Fibroblast of upper back skin (primary cell): ENCODE measurements at regions not wholly inside any gene's neighbourhood (a gene's known extent, or its start where the extent isn't known, plus 50 kb on each side); places are given as distances from the start of the nearest gene placed in this dataset.
"Not testable (repeated sequence)": the region's sequence is repeated elsewhere in the genome, so short reads cannot be mapped to it uniquely, and the experiment has no call there.

Source experiments
- DNase-seq: peaks from one replicate; pipeline ENCODE4 v3.0.0-alpha.2; 2013

DNA sequence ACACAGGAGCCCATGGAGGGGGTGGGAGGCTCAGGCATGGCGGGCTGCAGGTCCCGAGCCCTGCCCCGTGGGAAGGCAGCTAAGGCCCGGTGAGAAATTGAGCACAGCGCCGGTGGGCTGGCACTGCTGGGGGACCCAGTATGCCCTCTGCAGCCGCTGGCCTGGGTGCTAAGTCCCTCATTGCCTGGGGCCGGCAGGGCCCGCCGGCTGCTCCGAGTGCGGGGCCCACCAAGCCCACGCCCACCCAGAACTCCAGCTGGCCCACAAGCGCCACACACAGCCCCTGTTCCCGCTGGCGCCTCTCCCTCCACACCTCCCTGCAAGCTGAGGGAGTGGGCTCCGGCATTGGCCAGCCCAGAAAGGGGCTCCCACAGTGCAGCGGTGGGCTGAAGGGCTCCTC is 625.2 kb upstream of the CITED2 start:
- DNase-seq, result not testable (repeated sequence)

DNA sequence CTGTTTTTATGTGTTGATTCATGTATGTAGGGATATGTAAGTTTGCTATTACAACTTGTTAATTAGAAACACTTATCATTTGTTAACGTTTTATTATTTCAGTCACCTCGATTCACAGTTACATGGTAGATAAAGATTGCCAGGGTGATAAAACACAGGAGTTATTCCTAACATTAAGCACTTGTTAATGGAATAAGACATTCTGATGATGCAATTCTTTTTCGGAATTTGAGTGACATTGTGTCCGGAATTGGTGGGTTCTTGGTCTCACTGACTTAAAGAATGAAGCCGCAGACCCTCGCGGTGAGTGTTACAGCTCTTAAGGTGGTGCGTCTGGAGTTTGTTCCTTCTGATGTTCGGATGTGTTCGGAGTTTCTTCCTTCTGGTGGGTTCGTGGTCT is 624.0 kb upstream of the CITED2 start:
- not testable (repeated sequence) for DNase-seq

DNA sequence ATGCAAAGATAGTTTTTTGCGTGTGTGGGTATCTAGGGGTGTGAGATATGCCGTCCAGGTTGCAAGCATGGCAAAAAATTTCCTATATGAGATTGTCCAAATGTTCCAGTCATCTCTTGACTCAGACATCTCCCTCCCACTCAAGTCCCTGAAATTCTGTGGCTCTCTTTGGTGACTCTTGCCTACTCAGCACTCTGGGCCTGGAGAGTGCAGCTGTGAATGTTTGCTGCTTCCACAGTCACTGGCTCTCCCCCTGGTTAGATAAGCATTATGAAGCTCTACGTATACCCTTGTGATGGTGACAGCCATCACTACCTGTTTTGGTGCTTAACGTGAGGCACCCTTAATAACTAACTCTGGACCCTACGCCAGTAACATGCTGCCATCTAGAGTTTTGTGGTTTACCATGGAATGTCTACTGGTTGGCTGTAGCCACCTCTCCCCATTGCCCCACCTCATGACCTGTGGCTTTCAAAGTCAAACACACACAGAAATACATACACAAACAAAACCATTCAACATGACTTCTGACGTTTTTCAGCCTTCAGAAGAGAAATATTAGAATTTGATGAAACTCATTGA is 621.9 kb upstream of the CITED2 start:
- DNase-seq, result peak; percentile 43

GRCh38 chr6:139994998-139995397 is 620.5 kb upstream of the CITED2 start:
- peak; percentile 81 for DNase-seq

DNA sequence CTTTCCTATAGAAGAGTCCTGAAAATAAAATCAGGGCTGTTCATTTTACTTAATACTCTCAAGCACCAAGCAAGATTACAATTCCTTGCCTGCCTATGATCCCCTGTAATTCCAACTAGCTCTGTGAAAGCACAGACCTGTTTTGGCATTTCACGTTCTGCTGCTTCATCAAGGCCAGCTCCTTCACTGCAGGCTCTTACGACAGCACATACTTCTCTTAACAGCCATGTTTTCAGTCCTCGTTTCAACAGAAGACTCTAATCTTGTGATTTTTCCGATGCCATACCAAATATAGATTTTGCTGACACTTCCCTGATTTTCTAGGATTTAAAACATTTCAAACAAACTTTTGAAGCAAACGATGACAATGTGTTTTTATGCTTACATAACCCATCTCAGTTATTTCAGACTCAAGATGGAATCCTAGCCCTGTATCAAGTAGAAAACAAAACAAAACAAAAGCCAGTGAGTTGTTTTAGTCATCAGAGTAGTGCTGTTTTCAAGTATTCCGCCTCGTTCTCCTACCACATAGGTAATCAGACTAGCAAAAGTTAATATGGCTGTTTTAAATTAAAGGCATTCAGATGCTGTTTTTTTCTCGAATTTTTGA is 616.5 kb upstream of the CITED2 start:
- DNase-seq, result no peak

DNA sequence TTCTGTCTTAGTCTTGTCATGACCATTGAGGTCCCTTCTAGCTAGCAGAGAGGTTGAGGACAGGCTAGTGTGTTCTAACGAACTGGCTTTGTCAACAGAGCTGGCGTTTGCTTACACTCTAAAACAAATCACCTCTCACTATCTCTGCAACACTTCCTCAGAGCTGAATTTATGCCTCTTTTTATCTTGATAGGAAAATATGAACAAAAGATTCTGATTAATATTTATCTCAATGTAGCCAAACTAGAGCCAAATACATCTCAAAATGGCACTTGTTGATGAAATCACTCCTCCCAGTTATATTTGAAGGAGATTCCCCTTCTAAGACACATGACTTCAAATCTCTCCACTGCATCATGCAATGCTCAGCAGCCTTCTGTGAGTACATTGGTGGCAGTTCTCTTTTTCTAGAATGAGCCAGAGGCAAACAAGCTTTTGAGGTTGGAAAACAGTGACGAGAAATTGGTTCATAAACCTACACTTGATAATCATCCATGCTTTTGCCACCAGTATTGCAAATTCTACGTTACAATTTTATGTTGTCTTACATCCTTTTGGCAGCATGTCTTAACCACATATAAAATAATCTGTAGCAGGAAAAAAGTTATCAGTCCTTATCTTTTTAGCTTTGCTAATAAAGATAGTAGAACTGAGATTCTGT is 615.7 kb upstream of the CITED2 start:
- no peak for DNase-seq

GRCh38 chr6:139988685-139989084 is 614.2 kb upstream of the CITED2 start:
- DNase-seq, result peak; percentile 56

- no peak for DNase-seq
Measured at GRCh38 chr6:139987091-139987490, 612.6 kb upstream of the CITED2 start.

GRCh38 chr6:139985236-139985815 is 610.9 kb upstream of the CITED2 start:
- no peak for DNase-seq

GRCh38 chr6:139984317-139984716 is 609.9 kb upstream of the CITED2 start:
- DNase-seq, result no peak

GRCh38 chr6:139983555-139984276 is 609.3 kb upstream of the CITED2 start:
- peak; percentile 71 for DNase-seq

DNA sequence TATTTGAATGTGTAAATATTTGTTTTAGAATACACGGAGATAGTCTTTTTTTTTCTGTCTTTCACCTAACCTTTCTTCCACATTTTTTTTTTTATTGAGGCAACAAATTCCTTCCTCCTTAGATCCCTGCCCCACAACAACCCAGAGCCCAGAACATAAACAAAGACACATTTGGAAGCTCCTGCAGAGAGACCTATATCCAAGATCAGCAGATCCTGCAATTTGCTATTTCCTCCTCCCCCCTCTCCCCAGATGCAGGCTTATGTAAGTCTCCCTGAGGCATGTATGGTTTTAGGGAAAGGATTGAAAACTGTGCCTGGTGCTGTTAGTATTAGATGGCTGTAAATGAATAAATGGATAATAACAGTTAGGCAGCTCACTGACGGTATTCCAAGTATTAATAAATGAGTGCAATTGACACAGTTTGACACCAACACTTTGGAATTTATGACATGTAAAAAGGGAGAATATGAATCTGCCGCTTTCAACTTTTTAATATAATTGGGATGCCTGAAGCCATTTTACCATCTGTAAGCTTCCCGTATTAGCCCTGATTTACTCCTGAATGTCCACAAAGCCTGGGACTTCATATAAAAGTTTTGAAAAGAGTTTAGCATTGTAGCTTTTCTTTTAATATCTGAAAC is 608.3 kb upstream of the CITED2 start:
- peak; percentile 92 for DNase-seq

DNA sequence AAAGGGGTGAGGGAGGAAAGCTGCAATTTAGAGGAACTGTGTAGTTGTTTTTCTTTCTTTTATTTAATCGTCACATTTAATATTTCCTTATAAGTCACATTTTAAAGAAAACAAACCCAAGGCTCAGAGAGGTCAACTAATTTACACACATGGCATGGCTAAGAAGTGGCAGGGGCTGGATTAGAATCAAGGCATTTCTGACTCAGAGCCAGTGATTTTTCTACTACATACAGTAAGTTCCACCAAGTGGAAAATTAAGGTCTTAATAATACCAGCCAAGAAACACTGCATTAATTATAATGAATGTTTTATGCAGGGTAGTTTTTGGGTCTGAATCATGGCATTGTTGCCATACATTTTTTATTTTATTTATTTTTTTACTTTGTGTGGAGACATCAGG is 607.7 kb upstream of the CITED2 start:
- DNase-seq, result no peak

DNA sequence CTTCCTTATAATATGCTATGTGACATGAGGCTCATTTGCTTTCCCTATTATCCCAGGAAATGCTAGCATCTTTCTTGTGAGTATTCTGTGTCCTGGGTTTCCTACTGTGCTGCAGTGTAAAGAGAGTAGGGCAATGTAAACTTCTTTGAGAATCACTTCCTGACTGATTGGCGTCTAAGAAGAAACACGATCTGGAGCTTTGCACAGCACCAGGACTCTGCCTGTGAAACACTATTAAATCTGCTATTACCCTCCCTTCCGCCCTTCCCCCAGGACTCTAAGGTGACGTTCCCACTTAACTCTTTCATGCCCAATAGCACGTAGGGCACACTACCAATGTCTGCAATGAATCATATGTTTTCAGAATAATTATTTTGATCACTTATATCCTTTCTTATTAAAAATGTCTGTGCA is 607.3 kb upstream of the CITED2 start:
- DNase-seq, result peak; percentile 81

DNA sequence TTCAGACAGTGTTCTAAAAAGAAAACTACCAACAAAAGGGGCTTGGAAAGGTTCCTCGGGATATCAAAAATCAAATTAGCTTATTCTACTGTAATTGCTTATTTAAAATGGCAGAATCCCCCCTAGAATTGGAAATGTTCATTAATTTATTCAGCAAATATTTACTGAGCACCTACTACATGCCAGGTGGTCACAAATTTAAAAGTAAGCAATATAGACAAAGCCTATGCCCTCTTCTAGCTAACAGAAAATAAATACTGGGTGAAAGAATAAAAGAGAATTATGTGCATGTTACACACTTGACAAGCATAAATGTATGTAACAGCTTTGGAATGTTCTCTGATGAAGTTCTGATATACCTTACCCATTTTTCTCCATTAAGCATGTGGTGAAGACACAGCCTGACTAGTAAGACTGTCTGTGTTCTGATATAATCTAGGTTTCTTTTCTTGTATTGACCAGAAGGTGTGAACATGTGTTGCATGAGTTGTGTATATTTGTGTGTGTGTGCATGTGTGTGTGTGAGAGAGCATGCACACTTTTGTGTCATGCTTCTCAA is 606.7 kb upstream of the CITED2 start:
- DNase-seq, result peak; percentile 65

GRCh38 chr6:139980631-139981030 is 606.2 kb upstream of the CITED2 start:
- DNase-seq, result peak; percentile 80

DNA sequence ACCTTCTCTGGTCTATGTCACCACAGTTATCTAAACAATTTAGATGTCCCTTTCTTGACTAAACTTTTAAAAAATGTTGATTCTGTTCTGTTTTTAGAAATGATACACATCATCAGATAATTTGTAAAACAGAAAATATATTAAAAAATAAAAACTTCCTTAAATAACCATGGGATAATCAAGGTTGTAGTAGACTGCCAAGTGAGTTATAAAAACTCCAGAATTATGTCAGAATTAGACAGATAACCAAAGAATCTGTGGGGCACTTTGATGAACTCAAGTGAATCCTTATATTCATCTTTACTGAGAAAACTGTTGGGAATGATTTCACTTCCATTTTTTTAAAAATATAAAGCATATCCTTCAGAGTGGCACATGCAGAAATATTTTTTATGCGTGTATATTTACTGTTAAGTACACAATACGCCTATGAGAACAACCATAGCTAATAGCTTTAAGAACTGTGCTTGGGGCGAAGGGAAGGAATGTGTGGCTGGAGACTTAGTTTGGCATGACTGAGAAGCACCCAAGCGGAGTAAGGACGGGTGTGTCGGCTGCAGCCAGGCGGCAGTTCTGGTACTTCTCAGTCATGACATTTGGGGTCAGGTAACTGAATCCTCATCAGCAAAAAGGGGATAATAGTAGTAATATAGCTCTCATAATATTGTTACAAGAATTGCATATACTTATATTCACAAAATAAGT is 604.7 kb upstream of the CITED2 start:
- no peak for DNase-seq

- no peak for DNase-seq
Measured at GRCh38 chr6:139977887-139978332, 603.5 kb upstream of the CITED2 start.

DNA sequence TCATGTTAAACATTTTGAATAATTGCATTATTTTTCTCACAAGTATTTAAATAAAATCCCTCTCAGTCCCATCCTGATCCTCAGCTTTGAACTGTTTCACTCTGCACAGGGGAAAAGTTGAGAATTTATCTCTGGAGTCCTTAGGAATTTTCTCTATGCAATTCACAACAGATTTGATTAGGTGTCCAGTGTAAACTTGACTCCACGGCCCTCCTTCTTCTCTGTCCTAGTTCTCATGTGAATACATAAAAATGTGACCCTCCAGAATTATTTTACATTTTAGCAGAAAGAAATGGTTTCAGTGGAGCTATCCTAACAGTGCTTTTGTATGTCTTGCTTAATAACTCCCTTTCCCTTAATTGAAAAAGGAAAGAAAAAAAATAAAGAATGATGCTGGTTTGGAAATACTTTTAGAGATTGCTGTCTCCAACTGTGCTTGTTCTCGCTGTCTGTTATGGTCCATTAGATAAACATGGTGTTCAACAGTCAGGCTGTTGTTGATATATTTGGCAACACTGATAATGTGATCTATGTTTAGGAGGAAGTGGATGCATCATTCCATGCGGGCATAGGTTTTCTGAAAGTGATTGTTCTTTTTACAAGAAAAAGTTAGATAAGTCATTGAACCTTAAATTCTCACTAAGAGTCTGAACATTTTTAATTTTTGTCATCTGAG is 599.4 kb upstream of the CITED2 start:
- DNase-seq, result peak; percentile 65

DNA sequence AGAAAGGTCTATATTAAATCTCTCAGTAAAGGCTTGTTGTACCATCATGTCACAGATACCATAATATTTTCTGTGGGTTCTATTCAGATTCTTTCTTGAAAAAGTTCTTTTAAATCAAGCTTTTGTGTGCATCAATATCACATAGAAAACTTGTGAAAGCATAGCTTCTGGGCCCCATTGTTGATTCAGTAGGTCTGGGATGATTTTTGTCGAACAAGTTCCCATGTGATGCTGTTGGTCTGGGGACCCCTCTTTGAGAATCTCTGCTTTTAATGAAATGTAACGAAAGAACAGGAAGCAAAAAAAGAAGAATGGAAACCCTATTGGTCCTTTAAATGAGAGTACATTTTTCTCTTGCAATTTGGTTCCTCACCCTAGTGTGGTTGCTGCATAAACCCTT is 597.7 kb upstream of the CITED2 start:
- DNase-seq, result no peak

GRCh38 chr6:139970591-139970991 is 596.1 kb upstream of the CITED2 start:
- peak; percentile 69 for DNase-seq
